ENCODE measurements at regions not wholly inside any gene's neighbourhood (a gene's known extent, or its start where the extent isn't known, plus 50 kb on each side); places are given as distances from the start of the nearest gene placed in this dataset.
"Not testable (repeated sequence)": the region's sequence is repeated elsewhere in the genome, so short reads cannot be mapped to it uniquely, and the experiment has no call there.

DNA sequence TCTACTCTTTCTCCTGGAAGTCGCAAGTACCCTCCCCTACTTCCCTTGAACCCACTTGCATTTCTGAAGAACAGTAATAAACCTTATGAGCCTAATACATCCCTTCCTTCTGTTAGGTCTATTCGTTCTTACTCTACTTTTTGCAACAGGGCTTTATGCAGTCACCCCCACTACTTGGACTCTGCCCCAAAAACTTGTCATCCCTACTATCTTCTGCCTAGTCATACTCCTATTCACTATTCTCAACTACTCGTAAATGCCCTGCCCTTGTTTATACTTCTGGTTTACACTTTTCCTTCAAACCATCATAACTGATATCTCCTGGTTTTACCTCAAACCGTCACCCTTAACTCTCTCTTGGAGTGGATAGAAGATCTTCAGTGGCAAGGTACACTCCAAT lies 55.2 kb upstream of the SLIT2 start:
- DNase-seq (ENCODE audit: low spot score) (no peak), ATAC-seq (no peak)
- intact Hi-C loops (cut with DNase I): no loop called here

DNA sequence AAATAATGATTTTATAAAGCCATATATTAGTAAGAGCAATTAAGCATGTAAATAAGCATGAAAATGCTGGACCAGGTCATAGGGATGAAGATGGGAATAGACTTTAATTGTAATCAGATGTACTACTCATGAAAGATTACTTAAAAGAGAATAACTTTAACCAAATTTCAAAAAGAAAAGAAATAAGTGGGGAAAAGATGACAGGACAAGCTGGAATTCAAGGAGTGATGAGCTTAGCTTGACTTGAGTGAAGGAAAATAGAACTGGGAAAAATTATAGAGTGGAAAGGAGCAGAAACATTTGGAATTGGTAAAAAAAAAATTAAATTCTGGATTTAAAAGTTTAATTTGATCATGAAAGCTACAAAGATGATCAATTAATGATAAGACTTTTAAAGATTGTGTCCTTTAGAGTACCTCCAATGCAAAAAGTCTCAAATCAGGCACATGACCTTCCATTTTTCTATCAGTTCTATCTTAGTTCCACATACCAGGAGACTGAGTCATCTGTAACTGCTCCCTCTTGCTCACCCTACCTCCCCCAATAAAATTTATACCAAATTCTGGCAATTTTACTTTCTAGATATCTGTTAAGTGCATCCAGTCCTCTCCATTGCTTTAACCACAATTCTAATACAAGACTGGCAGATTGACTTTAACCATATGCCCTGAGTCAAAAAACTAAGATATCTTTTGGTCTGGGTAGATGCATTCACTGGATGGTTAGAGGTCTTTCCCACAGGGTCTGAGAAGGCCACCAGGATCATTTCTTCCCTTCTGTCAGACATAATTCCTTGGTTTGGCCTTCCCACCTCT lies 56.4 kb upstream of the SLIT2 start:
- ATAC-seq (no peak), DNase-seq (ENCODE audit: low spot score) (no peak)
- intact Hi-C loops (cut with DNase I): no loop called here

DNA sequence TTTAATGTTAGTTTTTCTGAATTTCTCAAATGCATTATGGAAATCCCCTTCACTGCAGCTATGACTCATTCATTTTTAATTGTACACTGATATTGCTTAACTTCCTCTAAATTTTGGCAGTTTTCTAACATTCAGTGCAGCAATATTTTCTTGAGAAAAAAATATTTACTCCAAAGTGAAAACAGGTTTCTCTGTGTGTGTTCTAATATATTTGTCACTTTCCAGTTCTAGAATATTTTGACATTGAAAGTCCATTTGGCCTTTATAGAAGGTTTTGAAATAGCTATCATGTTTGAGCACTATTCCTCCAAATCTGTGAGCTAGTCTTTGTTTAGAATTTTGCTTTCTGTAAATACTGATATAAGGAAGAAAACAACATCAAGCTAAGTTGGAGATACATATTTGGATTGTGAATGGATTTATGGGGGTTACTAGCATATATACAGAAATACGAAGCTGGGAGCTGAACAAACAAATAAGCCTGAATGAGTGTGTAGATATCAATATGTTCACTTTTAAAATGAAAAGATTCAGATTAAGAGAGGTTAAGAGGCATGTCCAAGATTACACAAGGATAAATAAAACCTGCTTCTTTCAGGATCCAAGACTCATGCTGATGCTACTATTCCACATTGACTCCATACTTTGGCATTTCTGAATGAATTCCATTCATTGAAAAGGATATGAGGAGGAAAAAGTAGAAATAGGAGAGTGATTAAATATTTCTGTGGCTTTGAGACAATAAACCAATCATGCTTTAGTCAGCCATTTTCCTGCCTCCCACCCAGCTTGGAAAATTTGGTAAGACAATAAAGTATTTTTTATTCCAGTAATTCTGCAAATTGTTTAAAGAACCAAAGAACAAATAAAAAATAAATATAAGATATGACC lies 57.3 kb upstream of the SLIT2 start:
- no peak for DNase-seq (ENCODE audit: low spot score)

DNA sequence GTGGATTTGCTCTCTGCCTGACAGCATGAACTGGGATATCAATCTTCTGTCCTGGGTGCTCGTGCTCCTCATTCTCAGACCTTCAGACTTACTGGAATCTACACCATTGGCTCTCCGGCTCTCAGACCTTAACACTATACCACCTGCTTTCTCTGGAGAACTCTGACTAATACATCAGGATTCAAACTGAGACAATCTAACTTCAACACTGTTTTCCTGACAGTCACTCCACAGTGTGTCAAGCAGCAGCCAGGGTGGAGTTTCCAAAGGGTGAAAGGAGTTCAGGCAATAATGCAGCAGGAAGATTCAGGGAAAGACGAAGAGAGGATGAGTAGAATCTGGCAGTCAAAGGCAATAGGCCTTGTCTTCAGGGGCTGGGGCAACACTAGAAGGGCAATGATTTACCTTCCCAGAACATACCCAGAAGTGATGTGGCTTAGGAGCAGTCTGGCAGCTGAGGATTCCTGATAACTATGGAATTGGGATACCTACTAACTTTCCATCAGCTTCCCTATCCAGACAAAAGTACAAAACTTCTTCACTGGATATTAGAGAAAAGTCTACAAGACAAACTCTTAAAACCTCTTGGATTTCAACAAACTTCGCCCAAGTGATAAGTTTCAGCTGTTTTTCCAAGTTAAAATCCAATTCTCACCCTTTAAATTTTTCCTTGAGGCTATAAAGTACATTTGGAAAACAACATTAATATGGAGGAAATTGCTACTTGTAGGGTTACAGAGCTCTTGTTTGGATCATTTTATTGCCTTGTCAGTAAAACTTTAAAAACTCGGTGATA lies 58.4 kb upstream of the SLIT2 start:
- intact Hi-C loops (cut with DNase I): no loop called here
- ATAC-seq (no peak), DNase-seq (ENCODE audit: low spot score) (no peak)

More for the DNA sequence above, 57.3 kb upstream of the SLIT2 start:
- intact Hi-C loops (cut with DNase I): no loop called here
- ATAC-seq: peak; percentile 90

DNA sequence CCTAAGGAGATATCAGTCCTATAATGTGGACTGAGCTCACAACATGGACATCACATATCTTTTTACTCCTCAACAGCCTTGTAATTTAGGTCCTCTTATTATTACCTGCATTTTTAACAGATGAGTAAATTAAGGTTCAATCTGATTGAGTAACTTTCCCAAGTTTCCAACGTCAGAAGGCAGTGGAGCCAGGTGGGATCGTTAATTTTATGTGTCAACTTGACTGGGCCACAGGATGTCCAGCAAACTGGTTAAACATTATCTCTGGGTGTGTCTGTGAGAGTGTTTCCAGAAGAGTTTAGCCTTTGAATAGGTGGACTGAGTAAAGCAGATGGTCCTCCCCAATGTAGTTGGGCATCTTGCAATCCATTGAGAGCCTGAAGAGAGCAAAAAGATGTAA lies 59.0 kb upstream of the SLIT2 start:
- no peak for ATAC-seq
- intact Hi-C loops (cut with DNase I): no loop called here
- no peak for DNase-seq (ENCODE audit: low spot score)

DNA sequence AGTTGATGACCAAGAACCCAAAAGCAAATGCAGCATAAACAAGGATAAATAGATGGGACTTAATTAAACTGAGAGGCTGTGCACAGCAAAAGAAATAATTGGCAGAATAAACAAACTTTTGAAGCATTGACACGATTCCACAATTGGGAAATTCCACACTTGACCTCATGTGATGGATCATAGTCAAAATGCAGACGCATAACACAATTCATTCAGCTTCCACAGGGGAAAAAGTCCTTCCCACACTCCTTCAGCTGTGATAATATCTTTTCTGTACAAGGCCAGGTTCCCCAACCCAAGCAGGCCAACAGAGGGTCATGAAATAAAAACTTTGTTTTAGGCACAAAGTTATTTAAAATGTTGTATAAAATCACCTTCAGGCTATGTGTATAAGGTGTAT lies 66.6 kb upstream of the SLIT2 start:
- ATAC-seq (no peak), DNase-seq (ENCODE audit: low spot score) (no peak)
- intact Hi-C loops (cut with DNase I): no loop called here

DNA sequence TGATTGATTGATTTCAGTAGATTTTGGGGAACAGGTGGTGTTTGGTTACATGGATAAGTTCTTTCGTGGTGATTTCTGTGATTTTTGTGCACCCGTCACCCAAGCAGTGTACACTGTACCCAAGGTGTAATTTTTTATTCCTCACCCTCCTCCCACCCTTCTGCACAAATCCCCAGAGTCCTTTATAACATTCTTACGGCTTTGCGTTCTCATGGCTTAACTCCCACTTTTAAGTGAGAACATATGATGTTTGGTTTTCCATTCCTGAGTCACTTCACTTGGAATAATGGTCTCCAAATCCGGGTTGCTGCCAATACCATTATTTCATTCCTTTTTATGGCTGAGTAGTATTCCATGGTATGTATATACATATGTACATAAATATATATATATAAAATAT lies 68.6 kb upstream of the SLIT2 start:
- DNase-seq (ENCODE audit: low spot score); ATAC-seq; intact Hi-C loops (cut with DNase I): not testable (repeated sequence)

DNA sequence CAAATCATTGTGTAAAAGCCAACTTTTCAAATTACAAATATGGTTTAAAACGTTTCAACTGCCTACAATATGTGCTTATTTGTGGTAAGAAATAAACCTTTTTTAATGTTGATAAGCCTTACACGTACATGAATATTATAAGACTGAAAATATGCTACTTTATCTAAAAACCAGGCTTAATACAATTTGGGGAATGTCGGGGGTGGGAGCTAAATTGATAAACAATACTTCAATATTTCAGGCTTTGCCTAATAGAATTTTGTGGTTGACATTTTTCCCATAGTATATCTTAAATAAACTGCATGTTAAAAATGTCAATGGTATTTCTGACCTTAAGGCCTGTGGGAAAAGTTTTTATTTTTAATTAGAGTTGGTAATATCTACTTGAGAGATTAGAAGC lies 69.8 kb upstream of the SLIT2 start:
- DNase-seq (ENCODE audit: low spot score) (no peak), ATAC-seq (no peak)
- intact Hi-C loops (cut with DNase I): no loop called here

DNA sequence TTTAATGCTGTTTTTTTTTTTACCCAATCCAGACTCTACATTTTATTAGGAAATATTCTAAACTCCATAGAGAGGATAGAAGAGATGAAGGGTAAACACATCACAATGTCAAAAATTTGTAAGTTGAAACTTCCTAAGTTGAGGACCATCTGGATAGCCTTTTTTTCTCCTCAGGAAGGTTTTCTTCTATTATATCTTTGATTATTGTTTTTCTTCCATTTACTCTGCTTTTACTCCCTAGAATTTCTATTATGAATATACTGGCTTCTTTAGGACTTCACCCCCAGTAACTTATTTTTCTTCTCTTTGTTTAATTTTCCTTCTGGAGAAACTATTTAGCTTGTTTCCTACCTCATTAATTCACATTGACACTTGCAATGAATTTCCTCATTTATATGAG lies 71.2 kb upstream of the SLIT2 start:
- intact Hi-C loops (cut with DNase I): no loop called here
- DNase-seq (ENCODE audit: low spot score) (no peak), ATAC-seq (no peak)

DNA sequence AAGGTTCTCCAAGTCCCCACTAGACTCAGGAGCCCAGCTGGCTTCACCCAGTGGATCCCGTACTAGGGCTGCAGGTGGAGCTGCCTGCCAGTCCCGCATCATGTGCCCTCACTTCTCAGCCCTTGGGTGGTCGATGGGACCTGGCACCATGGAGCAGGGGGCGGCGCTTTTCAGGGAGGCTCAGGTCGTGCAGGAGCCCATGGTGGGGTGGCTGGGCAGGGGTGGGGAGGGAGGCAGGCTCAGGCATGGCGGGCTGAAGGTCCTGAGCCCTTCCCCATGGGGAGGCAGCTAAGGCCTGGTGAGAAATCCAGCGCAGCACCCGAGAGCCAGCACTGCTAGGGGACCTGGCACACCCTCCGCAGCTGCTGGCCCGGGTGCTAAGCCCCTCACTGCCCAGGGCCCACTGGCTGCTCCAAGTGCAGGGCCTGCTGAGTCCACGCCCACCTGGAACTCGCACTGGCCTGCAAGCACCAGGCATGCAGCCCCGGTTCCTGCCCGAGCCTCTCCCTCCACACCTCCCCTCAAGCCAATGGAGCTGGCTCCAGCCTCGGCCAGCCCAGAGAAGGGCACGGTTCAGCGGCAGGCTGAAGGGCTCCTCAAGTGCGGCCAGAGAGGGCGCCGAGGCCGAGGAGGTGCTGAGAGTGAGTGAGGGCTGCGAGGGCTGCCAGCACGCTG lies 72.7 kb upstream of the SLIT2 start:
- intact Hi-C loops (cut with DNase I): no loop called here
- no peak for DNase-seq (ENCODE audit: low spot score)
- ATAC-seq: no peak

DNA sequence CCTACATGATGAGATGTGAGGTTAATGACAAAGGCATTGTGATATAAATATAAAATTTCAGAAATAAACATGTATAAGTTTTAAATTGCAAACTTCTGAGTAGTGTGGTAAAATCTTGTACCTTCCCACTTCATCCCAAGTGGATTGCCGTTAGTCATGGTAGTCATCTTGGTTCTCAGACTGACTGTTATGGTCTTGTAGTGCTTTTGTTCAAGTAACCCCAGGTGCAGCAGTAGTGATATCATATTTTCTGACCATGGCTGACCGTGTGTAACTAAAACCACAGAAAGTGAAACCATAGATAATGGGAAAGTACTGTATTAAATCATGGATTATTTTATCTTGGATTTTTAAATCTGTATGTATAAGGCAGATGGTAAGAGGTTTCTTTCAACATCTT lies 74.8 kb upstream of the SLIT2 start:
- intact Hi-C loops (cut with DNase I): no loop called here
- ATAC-seq: no peak

DNA sequence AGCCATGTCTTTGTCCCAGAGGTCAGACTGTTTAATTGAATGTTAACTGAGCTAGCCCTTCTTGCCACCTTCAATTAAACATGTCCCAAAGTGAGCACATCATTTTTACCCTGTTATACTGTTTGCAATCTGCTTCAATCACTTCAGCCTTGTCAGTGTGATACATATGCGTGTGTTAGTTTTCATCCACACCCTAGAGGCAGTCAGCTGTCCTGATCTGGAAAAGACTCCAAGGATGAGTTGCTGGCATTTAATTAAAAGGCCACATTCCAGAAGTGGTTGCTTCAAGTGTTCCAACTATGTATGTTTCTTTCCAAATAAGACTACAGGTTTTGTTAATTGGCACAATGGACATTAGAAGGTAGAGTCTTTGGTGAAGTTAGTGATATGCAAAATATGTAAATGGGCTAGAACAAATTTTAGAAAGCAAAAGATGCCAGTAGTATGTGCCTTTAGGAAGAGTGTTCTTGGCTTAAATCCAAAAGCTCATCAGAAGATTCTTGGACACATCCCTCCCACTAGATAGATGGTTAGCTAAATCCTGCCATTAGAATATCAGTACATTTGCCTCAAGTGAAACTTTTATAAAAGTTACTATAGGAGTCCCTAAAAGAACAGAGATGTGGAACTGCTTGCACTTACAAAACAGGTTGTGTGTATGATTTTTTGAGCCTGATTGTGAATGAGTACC lies 79.5 kb upstream of the SLIT2 start:
- intact Hi-C loops (cut with DNase I): no loop called here
- ATAC-seq (no peak), DNase-seq (ENCODE audit: low spot score) (no peak)

More for the DNA sequence above, 74.8 kb upstream of the SLIT2 start:
- no peak for DNase-seq (ENCODE audit: low spot score)

DNA sequence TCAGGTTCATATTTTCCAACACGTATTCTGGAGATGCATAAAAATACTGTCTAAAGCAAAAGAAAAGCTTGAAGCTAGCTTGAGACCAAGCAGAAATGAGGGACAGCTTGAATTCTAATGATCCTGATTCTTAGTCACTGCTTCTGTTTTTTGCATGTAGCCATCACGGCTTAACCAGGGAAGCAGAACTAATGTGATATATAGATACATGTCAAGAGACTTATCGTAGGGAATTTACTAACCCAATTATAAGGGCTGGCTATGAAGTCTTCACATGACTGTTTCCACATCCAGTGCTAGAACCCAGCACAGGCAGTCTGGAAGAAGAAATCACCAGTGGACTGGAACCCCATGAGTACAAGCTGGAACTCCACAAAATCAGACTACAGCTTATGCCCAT lies 85.2 kb upstream of the SLIT2 start:
- no peak for DNase-seq (ENCODE audit: low spot score)
- no peak for ATAC-seq
- intact Hi-C loops (cut with DNase I): no loop called here

DNA sequence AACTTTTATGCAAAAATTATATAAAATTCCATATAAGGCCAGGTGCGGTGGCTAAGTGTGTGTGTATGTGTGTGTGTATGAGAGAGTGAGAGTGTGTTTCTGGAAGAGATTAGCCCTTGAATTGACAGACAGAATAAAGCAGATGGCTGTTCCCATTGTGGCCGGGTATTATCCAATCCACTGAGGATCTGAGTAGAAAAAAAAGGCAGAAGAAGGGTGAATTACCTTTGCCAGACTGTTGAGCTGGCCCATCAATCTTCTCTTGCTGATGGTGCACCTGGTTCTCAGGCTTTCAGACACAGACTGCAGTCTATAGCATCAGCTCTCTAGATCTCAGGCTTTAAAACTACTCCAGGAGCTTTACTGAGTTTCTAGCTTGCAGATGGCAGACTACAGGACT lies 92.2 kb upstream of the SLIT2 start:
- ATAC-seq (no peak), DNase-seq (ENCODE audit: low spot score) (no peak)
- intact Hi-C loops (cut with DNase I): loop anchor here (5.0 kb wide), 1 partner anchor 553 kb away; no protein-coding TSS in a partner anchor

DNA sequence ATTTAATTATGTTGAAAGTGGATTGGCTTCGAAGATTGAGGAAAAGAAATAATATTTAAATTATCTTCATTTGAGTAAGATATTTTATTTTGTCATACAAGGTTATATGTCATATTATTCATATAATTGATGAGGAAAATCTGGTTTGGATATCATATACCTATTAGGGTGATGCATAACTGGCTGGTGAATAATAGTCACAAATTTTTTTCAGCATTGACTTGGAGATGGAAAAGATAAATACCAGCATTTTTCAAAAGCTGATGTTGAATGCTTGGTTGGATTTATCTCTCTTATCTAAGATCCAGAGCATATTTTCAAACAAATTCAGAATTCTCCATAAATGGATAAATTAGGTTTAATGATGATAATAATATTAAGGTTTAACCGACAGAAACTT lies 93.5 kb upstream of the SLIT2 start:
- no peak for ATAC-seq
- no peak for DNase-seq (ENCODE audit: low spot score)
- intact Hi-C loops (cut with DNase I): loop anchor here (5.0 kb wide), 1 partner anchor 554 kb away; no protein-coding TSS in a partner anchor

DNA sequence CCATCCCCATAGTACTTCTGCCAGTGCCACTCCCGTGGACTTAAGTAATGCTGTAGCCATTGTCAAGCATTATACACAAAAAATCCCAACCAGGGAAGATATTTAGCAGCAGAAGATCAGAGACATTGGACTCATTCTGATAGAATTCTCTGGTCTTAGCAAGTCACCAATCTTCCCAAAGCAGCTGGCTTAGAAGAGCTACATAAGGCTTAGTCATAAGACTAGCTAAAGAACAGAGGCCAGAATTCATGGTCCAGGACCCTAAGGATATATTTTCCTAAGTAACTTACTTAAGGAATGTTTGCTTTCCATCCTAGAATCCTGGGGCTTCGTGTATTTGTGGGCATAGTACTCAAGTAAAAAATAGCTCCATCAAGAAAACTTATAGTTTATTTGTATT lies 100.3 kb upstream of the SLIT2 start:
- intact Hi-C loops (cut with DNase I): no loop called here
- ATAC-seq (no peak), DNase-seq (ENCODE audit: low spot score) (no peak)

DNA sequence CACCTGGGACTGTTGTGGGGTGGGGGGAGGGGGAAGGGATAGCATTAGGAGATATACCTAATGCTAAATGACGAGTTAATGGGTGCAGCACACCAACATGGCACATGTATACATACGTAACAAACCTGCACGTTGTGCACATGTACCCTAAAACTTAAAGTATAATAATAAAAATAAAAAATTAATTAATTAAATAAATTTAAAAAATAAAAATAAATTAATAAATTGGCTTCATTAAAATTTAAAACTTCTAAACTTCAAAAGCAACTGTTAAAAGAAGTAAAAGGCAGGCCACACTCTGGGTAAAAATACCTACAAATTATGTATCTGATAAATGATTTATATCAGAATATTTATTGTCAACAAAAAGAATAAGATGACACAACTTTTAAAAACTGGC lies 102.6 kb upstream of the SLIT2 start:
- DNase-seq (ENCODE audit: low spot score); ATAC-seq; intact Hi-C loops (cut with DNase I): not testable (repeated sequence)

DNA sequence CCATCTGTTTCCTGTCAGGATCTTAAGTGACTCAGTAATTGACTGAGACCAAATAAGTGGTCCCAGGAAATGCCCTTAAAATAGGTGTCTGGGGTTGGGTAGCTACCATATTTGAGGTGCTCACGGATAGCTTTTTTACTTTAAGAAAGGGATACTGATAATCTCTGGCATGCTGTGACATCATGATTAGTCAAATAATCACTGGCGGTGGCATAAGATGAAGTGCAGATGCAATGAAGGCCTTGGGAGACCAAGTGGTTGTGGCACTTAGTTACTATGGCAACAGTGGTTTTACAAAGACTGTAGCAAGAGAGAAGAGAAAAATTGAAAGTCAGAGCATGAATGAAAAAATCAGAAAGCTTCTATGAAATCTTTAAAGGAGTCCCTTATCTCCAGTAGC lies 114.5 kb upstream of the SLIT2 start:
- ATAC-seq: no peak
- DNase-seq (ENCODE audit: low spot score): no peak
- intact Hi-C loops (cut with DNase I): no loop called here
